Upper lobe of left lung (tissue), 4 donors: ENCODE measurements at regions not wholly inside any gene's neighbourhood (a gene's known extent, or its start where the extent isn't known, plus 50 kb on each side); places are given as distances from the start of the nearest gene placed in this dataset.

Source experiments
- CTCF ChIP-seq, 6 experiments: fragments of 450-650 bp in 4 of 6; fragments of 200-600 bp in 2 of 6; sonication (generic) in 2 of 6; IDR thresholded peaks; one replicate each; pipeline ENCODE4 v1.5.1; 2016 to 2019; ENCODE audit warnings: antibody characterized with exemption in 6 of 6
- EP300 ChIP-seq, 4 donors: sonication (generic); formaldehyde crosslinking; IDR thresholded peaks; one replicate each; pipeline ENCODE4 v1.5.1; 2017; ENCODE audit warnings: antibody characterized with exemption in 4 of 4, control low read depth in 2 of 4
- POLR2A ChIP-seq, 4 donors: fragments of 450-650 bp; IDR thresholded peaks; one replicate each; pipeline ENCODE4 v1.5.1; 2016 to 2017; ENCODE audit warnings: antibody characterized with exemption in 4 of 4, mild to moderate bottlenecking in 2 of 4
- POLR2AphosphoS5 ChIP-seq, 2 donors: sonication (generic); formaldehyde crosslinking; IDR thresholded peaks; one replicate each; pipeline ENCODE4 v1.5.1; 2017; ENCODE audit warnings: antibody characterized with exemption in 2 of 2

GRCh38 chr16:52070341-52071057, 476.4 kb downstream of the TOX3 start:
- TF ChIP-seq POLR2A (IDR thresholded peaks at IDR 0.05), result no peak
- TF ChIP-seq CTCF (IDR thresholded peaks at IDR 0.05), result no peak
- no peak for TF ChIP-seq EP300 (IDR thresholded peaks at IDR 0.05)
- TF ChIP-seq POLR2AphosphoS5 (IDR thresholded peaks at IDR 0.05), result no peak
